Upper lobe of right lung (tissue), 1 donor: ENCODE measurements at regions not wholly inside any gene's neighbourhood (a gene's known extent, or its start where the extent isn't known, plus 50 kb on each side); places are given as distances from the start of the nearest gene placed in this dataset.
A peak's percentile ranks its signal among the peaks of the same experiment; 100 is the strongest.

Experiments
- ATAC-seq: fragments of 200-7000 bp; cut with Tn5 transposase; one replicate; pipeline ENCODE4 v1.9.1; 2020; ENCODE audit warnings: mild to moderate bottlenecking, moderate library complexity
- DNase-seq: peaks from one replicate; pipeline ENCODE4 v3.0.0-alpha.2; 2020
- H3K27ac ChIP-seq: fragments of 200-600 bp; one replicate; pipeline ENCODE4 v1.8.0; 2022
- H3K27me3 ChIP-seq: fragments of 200-600 bp; one replicate; pipeline ENCODE4 v1.8.0; 2022; ENCODE audit warnings: mild to moderate bottlenecking
- H3K36me3 ChIP-seq: fragments of 200-600 bp; one replicate; pipeline ENCODE4 v1.8.0; 2022
- H3K4me1 ChIP-seq: fragments of 200-600 bp; one replicate; pipeline ENCODE4 v1.8.0; 2022
- H3K4me3 ChIP-seq: fragments of 200-600 bp; one replicate; pipeline ENCODE4 v1.8.0; 2022; ENCODE audit warnings: mild to moderate bottlenecking
- H3K9me3 ChIP-seq: fragments of 200-600 bp; one replicate; pipeline ENCODE4 v1.8.0; 2022
- intact Hi-C: fragments of 100-400 bp; cut with DNase I; formaldehyde crosslinking; loops from one replicate; pipeline ENCODE4 v1.11.0; 2022
- TF ChIP-seq, protein P1 (sequence below): fragments of 200-600 bp; IDR thresholded peaks from one replicate; pipeline ENCODE4 v1.8.0; 2022; ENCODE audit warnings: antibody characterized with exemption
- donor health status: DM: no; HTN: yes; CAD: no; lungs with severe emphysema.

DNA sequence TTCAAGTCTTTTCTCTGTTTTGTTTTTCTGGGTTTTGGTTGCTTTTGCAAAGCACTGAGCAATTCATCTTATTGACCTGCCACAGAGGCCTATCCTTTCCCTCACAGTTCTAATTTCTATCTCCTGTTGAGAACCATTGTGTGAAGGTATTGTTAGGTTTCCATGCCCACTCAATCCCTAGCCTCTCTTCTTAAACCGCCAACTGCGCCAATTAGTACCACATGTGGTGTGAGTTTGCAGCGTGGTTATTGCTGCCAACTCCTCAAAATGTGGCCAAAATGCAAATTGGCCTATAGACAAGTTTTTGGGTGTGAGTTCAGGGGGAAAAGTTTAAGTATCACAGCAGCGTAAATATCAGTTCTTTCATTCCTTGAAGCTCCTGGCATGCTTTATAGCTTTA lies 232.6 kb downstream of the FLRT2 start:
- intact Hi-C loops: no loop called here
- ATAC-seq (no peak), DNase-seq (no peak)
- Histone ChIP-seq H3K4me1 (no peaks in the 10 kb centered on the region), H3K27me3 (no peaks in the 10 kb centered on the region), H3K4me3 (no peak overlapping the region), H3K27ac (no peak overlapping the region), H3K36me3 (no peaks in the 10 kb centered on the region), H3K9me3 (no peaks in the 10 kb centered on the region)
- TF ChIP-seq, protein P1, sequence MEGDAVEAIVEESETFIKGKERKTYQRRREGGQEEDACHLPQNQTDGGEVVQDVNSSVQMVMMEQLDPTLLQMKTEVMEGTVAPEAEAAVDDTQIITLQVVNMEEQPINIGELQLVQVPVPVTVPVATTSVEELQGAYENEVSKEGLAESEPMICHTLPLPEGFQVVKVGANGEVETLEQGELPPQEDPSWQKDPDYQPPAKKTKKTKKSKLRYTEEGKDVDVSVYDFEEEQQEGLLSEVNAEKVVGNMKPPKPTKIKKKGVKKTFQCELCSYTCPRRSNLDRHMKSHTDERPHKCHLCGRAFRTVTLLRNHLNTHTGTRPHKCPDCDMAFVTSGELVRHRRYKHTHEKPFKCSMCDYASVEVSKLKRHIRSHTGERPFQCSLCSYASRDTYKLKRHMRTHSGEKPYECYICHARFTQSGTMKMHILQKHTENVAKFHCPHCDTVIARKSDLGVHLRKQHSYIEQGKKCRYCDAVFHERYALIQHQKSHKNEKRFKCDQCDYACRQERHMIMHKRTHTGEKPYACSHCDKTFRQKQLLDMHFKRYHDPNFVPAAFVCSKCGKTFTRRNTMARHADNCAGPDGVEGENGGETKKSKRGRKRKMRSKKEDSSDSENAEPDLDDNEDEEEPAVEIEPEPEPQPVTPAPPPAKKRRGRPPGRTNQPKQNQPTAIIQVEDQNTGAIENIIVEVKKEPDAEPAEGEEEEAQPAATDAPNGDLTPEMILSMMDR: no peak

- Histone ChIP-seq H3K27me3 (no peaks in the 10 kb centered on the region), H3K9me3 (no peaks in the 10 kb centered on the region), H3K27ac (no peak overlapping the region), H3K36me3 (no peaks in the 10 kb centered on the region), H3K4me3 (no peak overlapping the region), H3K4me1 (no peaks in the 10 kb centered on the region)
- TF ChIP-seq, protein P1: no peak
- ATAC-seq: no peak
- no peak for DNase-seq
- intact Hi-C loops: no loop called here
Measured at GRCh38 chr14:85752175-85752574, 222.2 kb downstream of the FLRT2 start.

DNA sequence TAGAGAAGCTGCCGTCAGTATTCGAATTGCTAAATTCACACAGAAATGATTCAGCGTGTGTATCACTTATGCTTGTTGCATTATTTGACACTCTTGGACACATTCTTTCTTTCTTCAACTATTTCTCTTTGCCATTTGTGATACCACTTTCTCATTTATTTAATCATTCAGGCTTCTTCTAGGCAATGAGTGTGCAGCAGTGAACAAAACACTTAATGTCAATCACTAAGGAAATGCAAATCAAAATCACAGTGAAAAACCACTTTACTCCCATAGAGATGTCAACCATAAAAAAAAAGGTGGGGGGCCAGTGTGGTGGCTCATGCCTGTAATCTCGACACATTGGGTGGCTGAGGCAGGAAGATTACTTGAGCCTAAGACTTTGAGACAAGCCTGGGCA lies 214.6 kb downstream of the FLRT2 start:
- Histone ChIP-seq H3K27ac (no peak overlapping the region), H3K4me1 (no peaks in the 10 kb centered on the region), H3K27me3 (no peaks in the 10 kb centered on the region), H3K9me3 (no peaks in the 10 kb centered on the region), H3K4me3 (no peak overlapping the region), H3K36me3 (no peaks in the 10 kb centered on the region)
- ATAC-seq (no peak), DNase-seq (no peak)
- intact Hi-C loops: no loop called here
- TF ChIP-seq, protein P1: no peak

- H3K4me3 ChIP-seq: no peak overlapping the region
- DNase-seq (no peak), ATAC-seq (no peak)
- no peaks in the 10 kb centered on the region for H3K9me3 ChIP-seq
- intact Hi-C loops: no loop called here
- no peaks in the 10 kb centered on the region for H3K4me1 ChIP-seq
- TF ChIP-seq, protein P1: no peak
- no peaks in the 10 kb centered on the region for H3K27me3 ChIP-seq
- no peaks in the 10 kb centered on the region for H3K36me3 ChIP-seq
- no peak overlapping the region for H3K27ac ChIP-seq
Measured at GRCh38 chr14:85732031-85732430, 202.1 kb downstream of the FLRT2 start.

- DNase-seq: no peak
- H3K4me3 ChIP-seq: no peak overlapping the region
Measured at GRCh38 chr14:85731186-85731585, 201.2 kb downstream of the FLRT2 start.

More at GRCh38 chr14:85731186-85731585, 201.2 kb downstream of the FLRT2 start:
- H3K9me3 ChIP-seq: no peaks in the 10 kb centered on the region
- no peak overlapping the region for H3K27ac ChIP-seq
- TF ChIP-seq, protein P1: no peak
- no peaks in the 10 kb centered on the region for H3K36me3 ChIP-seq
- ATAC-seq: peak; percentile 67
- intact Hi-C loops: no loop called here
- H3K27me3 ChIP-seq: no peaks in the 10 kb centered on the region
- no peaks in the 10 kb centered on the region for H3K4me1 ChIP-seq
